HepG2 (cell line): ENCODE measurements at regions not wholly inside any gene's neighbourhood (a gene's known extent, or its start where the extent isn't known, plus 50 kb on each side); places are given as distances from the start of the nearest gene placed in this dataset.

Experiments used
- ATAC-seq: fragments of 200-7000 bp; cut with Tn5 transposase; 3 replicates; pipeline ENCODE4 v1.9.1; 2020; ENCODE audit warnings: mild to moderate bottlenecking, moderate library complexity
- BruUV-seq: library from RNA; stranded (reverse); fragments of 400-500 nt; replicated peaks from 2 replicates; lab custom pipeline; 2021; lab: Mats Ljungman, UMichigan
- CTCF ChIA-PET: fragments of 300-600 bp; formaldehyde crosslinking; extraction: SDS; loops from one replicate; lab custom pipeline; 2021; ENCODE audit warnings: low total read pairs, inconsistent platforms, low intra/inter-chr PET ratio; lab: Yijun Ruan, JAX
- POLR2A ChIA-PET: fragments of 350-600 bp; sonication (Branson Sonifier 250); formaldehyde crosslinking; loops from one replicate; lab custom pipeline; 2020; ENCODE audit warnings: antibody characterized with exemption, inconsistent platforms; lab: Yijun Ruan, JAX
- DNase-seq: peaks from one replicate; pipeline ENCODE4 v3.0.0-alpha.2; 2015; ENCODE audit warnings: low spot score
- FAIRE-seq: peaks from 3 replicates; lab custom pipeline; 2011; peaks lifted over from hg19 to GRCh38; lab: Jason Lieb, UNC
- H2AFZ ChIP-seq: one replicate; pipeline ENCODE4 v1.6.1; 2011; ENCODE audit warnings: low read length, inconsistent platforms
- H3K27ac ChIP-seq: fragments of 300-600 bp; 3 replicates; pipeline ENCODE4 v1.8.0; 2011; ENCODE audit warnings: mixed run types, mild to moderate bottlenecking, mixed read lengths, low read length, inconsistent platforms; ENCODE audit not compliant: insufficient read depth; ENCODE audit errors: extremely low read length
- H3K27me3 ChIP-seq, 2 experiments: fragments of 200-600 bp in 1 of 2; 2 replicates in 1 of 2; 3 replicates in 1 of 2; pipeline versions ENCODE4 v1.6.0 to v1.8.0; 2011; ENCODE audit warnings: low read length in 2 of 2, mild to moderate bottlenecking in 2 of 2, moderate library complexity in 2 of 2, inconsistent platforms in 1 of 2; ENCODE audit not compliant: insufficient read depth in 2 of 2, control insufficient read depth in 1 of 2
- H3K36me3 ChIP-seq, 2 experiments: fragments of 200-600 bp in 1 of 2; replicated peaks in 1 of 2; 2 replicates in 1 of 2; 3 replicates in 1 of 2; pipeline versions ENCODE4 v1.5.1 to v1.8.0; 2011; ENCODE audit warnings: low read length in 2 of 2, inconsistent platforms in 1 of 2; ENCODE audit not compliant: insufficient read depth in 2 of 2, control insufficient read depth in 1 of 2
- H3K4me1 ChIP-seq: 2 replicates; pipeline ENCODE4 v1.5.1; 2012; ENCODE audit warnings: low read length, inconsistent platforms; ENCODE audit not compliant: insufficient read depth
- H3K4me2 ChIP-seq: 2 replicates; pipeline ENCODE4 v1.6.0; 2011; ENCODE audit warnings: low read depth, low read length, inconsistent platforms
- H3K4me3 ChIP-seq, 3 experiments: fragments of 200-600 bp in 1 of 3; sonication (generic), shearing (Covaris generic) in 1 of 3; replicated peaks in 1 of 3; 2 replicates each; pipeline ENCODE4 v1.5.1; 2011 to 2016; ENCODE audit warnings: low read length in 3 of 3, inconsistent platforms in 2 of 3, low read depth in 2 of 3, mild to moderate bottlenecking in 2 of 3, control low read depth in 1 of 3, mixed read lengths in 1 of 3; ENCODE audit not compliant: insufficient read depth in 1 of 3
- H3K79me2 ChIP-seq: one replicate; pipeline ENCODE4 v1.6.1; 2011; ENCODE audit warnings: low read length, inconsistent platforms; ENCODE audit not compliant: insufficient read depth
- H3K9ac ChIP-seq: 2 replicates; pipeline ENCODE4 v1.6.0; 2011; ENCODE audit warnings: mild to moderate bottlenecking, low read depth, low read length, inconsistent platforms; ENCODE audit not compliant: insufficient read depth
- H3K9me3 ChIP-seq: 2 replicates; pipeline ENCODE4 v1.5.1; 2012; ENCODE audit warnings: mild to moderate bottlenecking, low read length
- H4K20me1 ChIP-seq: 2 replicates; pipeline ENCODE4 v1.6.0; 2011; ENCODE audit warnings: inconsistent platforms, mild to moderate bottlenecking, low read length, moderate library complexity; ENCODE audit not compliant: insufficient read depth
- BRCA1 ChIP-seq: sonication (generic); formaldehyde crosslinking; IDR thresholded peaks from 2 replicates; pipeline ENCODE4 v1.4.0; 2020; ENCODE audit warnings: missing genetic modification reagents
- CEBPB ChIP-seq: IDR thresholded peaks from 2 replicates; pipeline ENCODE4 v1.6.1; 2011; ENCODE audit warnings: low read depth, low read length, improper control_type of control experiment, borderline replicate concordance
- ESRRA ChIP-seq: sonication (generic); formaldehyde crosslinking; IDR thresholded peaks from 2 replicates; pipeline ENCODE4 v1.5.1; 2020; ENCODE audit warnings: mild to moderate bottlenecking, low read depth, missing genetic modification reagents
- NFKB2 ChIP-seq: sonication (generic); formaldehyde crosslinking; IDR thresholded peaks from 2 replicates; pipeline ENCODE4 v1.4.0; 2020; ENCODE audit warnings: missing genetic modification reagents, borderline replicate concordance
- SMYD3 ChIP-seq: sonication (generic); formaldehyde crosslinking; IDR thresholded peaks from 2 replicates; pipeline ENCODE4 v1.8.1; 2023; ENCODE audit warnings: mild to moderate bottlenecking, missing genetic modification reagents
- U2AF1 ChIP-seq: fragments of 200-400 bp; formaldehyde crosslinking; optimal IDR thresholded peaks from 2 replicates; pipeline ENCODE3; 2017; ENCODE audit warnings: mild to moderate bottlenecking, low read depth, low read length
- YEATS2 ChIP-seq: sonication (generic); formaldehyde crosslinking; IDR thresholded peaks from 2 replicates; pipeline ENCODE4 v1.4.0; 2020; ENCODE audit warnings: missing genetic modification reagents, borderline replicate concordance
- ZNF749 ChIP-seq: sonication (generic); formaldehyde crosslinking; IDR thresholded peaks from 2 replicates; pipeline ENCODE4 v1.8.0; 2022; ENCODE audit warnings: mild to moderate bottlenecking, missing genetic modification reagents, moderate library complexity, borderline replicate concordance
- ZNF777 ChIP-seq: sonication (generic); formaldehyde crosslinking; IDR thresholded peaks from 2 replicates; pipeline ENCODE4 v1.4.0; 2020; ENCODE audit warnings: missing genetic modification reagents
- WGBS: methylation state at CpG from one replicate; pipeline ENCODE4 v1.1.6; 2017; ENCODE audit warnings: low lambda C conversion rate; 5-methylcytosine and 5-hydroxymethylcytosine counted together
- in situ Hi-C: cut with HindIII; loops from 2 replicates; pipeline ENCODE4 v1.10.0; 2017; ENCODE audit warnings: low pct_unique_long_range_greater_than_20kb; ENCODE audit not compliant: extremely low pct_ligation_motif_present
- intact Hi-C: fragments of 100-400 bp; cut with micrococcal nuclease; formaldehyde crosslinking; loops from one replicate; pipeline ENCODE4 v1.10.0; 2022; ENCODE audit not compliant: unreplicated experiment
- TF ChIP-seq, protein P1 (sequence below): sonication (generic); formaldehyde crosslinking; IDR thresholded peaks from 2 replicates; pipeline ENCODE4 v1.4.0; 2020; ENCODE audit warnings: mild to moderate bottlenecking, missing genetic modification reagents, borderline replicate concordance
- TF ChIP-seq, protein P2 (sequence below): sonication (generic); formaldehyde crosslinking; IDR thresholded peaks from 2 replicates; pipeline ENCODE4 v1.5.0; 2020; ENCODE audit warnings: mild to moderate bottlenecking, missing genetic modification reagents, moderate library complexity
- TF ChIP-seq, protein P3 (sequence below): sonication (generic); formaldehyde crosslinking; IDR thresholded peaks from 2 replicates; pipeline ENCODE4 v1.5.0; 2020; ENCODE audit warnings: missing genetic modification reagents, mild to moderate bottlenecking, borderline replicate concordance
- TF ChIP-seq, protein P4 (sequence below): fragments of 450-650 bp; IDR thresholded peaks from 2 replicates; pipeline ENCODE4 v1.6.1; 2017

DNA sequence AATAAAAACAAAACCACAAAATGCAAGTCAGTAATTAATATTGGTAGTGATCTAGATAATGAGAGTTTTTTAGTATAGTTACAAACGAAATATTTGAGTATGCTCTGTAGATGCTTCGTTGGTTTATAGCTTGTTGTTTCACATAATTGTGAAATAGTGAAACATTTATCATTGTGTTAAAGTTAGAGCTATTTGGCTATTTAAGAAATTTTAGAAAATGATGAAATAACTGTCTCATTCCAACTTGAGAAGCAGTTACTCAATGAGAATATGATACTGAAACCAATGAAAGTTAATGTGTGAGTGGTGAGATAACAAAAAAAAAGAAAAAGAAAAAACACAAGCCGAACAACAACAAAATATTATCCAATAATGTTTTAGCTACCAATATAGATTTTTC is 475.6 kb upstream of the ZEB2 start:
- no peak for DNase-seq
- no peak overlapping the region for H3K4me2 ChIP-seq
- no peak overlapping the region for H3K4me3 ChIP-seq
- H2AFZ ChIP-seq = no peak overlapping the region
- H3K27ac ChIP-seq = no peak overlapping the region
- H3K9ac ChIP-seq = no peak overlapping the region
- intact Hi-C loops = no loop called here
- POLR2A ChIA-PET = no interaction called here
- TF ChIP-seq ZNF749 (no peak), CEBPB (peak; percentile 28; the same call in 1 of the 2 replicates)
- TF ChIP-seq, all 625 proteins: peak for 1
- H3K4me1 ChIP-seq = no peaks in the 10 kb centered on the region
- in situ Hi-C loops = no loop called here
- H3K79me2 ChIP-seq = no peaks in the 10 kb centered on the region
- CTCF ChIA-PET = no interaction called here
- WGBS = 8% methylated on average over 3 of the region's 3 CpGs
- H3K27me3 ChIP-seq = no peaks in the 10 kb centered on the region
- ATAC-seq (no peak), FAIRE-seq (no peak)
- H3K9me3 ChIP-seq = no peaks in the 10 kb centered on the region
- no peaks in the 10 kb centered on the region for H4K20me1 ChIP-seq
- H3K36me3 ChIP-seq = no peaks in the 10 kb centered on the region
- no TSS peak for BruUV-seq

DNA sequence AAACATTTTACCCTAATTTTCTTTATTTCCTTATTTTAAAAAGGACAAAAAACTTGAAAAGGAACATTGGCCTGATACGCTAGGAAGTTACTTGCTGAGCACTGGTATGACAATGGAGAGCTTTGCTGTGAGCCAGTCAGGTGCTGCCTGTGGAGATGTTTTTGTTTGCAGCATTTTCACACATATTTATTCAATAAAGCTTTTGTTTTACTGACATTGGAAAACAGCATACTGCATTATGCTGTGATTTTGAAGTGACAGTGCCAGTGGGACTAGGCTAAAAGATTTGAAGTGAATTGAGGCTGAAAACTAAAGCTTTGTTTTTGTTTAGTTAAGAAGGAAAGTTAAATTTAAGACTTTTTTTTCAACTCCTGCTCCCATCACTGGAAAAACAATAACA is 470.7 kb upstream of the ZEB2 start:
- POLR2A ChIA-PET = no interaction called here
- Histone ChIP-seq H2AFZ (no peak overlapping the region), H3K9me3 (no peaks in the 10 kb centered on the region), H3K4me1 (no peaks in the 10 kb centered on the region), H3K4me2 (no peak overlapping the region), H3K9ac (no peak overlapping the region), H3K4me3 (no peak overlapping the region), H3K36me3 (no peaks in the 10 kb centered on the region), H3K27me3 (no peaks in the 10 kb centered on the region), H3K79me2 (no peaks in the 10 kb centered on the region), H4K20me1 (no peaks in the 10 kb centered on the region), H3K27ac (no peak overlapping the region)
- in situ Hi-C loops (no loop called here), intact Hi-C loops (no loop called here)
- CTCF ChIA-PET = no interaction called here
- 2% methylated on average over 1 of the region's 1 CpG for WGBS
- no TSS peak for BruUV-seq
- ATAC-seq (no peak), FAIRE-seq (no peak), DNase-seq (no peak)
- TF ChIP-seq YEATS2 (no peak), ZNF777 (CRISPR knock-in tag) (no peak), BRCA1 (no peak), ESRRA (no peak), U2AF1 (no peak), NFKB2 (no peak), SMYD3 (CRISPR knock-in tag) (no peak)
- TF ChIP-seq, protein P1, sequence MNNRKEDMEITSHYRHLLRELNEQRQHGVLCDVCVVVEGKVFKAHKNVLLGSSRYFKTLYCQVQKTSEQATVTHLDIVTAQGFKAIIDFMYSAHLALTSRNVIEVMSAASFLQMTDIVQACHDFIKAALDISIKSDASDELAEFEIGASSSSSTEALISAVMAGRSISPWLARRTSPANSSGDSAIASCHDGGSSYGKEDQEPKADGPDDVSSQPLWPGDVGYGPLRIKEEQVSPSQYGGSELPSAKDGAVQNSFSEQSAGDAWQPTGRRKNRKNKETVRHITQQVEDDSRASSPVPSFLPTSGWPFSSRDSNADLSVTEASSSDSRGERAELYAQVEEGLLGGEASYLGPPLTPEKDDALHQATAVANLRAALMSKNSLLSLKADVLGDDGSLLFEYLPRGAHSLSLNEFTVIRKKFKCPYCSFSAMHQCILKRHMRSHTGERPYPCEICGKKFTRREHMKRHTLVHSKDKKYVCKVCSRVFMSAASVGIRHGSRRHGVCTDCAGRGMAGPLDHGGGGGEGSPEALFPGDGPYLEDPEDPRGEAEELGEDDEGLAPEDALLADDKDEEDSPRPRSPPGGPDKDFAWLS (CRISPR knock-in tag) = no peak
- TF ChIP-seq, protein P2, sequence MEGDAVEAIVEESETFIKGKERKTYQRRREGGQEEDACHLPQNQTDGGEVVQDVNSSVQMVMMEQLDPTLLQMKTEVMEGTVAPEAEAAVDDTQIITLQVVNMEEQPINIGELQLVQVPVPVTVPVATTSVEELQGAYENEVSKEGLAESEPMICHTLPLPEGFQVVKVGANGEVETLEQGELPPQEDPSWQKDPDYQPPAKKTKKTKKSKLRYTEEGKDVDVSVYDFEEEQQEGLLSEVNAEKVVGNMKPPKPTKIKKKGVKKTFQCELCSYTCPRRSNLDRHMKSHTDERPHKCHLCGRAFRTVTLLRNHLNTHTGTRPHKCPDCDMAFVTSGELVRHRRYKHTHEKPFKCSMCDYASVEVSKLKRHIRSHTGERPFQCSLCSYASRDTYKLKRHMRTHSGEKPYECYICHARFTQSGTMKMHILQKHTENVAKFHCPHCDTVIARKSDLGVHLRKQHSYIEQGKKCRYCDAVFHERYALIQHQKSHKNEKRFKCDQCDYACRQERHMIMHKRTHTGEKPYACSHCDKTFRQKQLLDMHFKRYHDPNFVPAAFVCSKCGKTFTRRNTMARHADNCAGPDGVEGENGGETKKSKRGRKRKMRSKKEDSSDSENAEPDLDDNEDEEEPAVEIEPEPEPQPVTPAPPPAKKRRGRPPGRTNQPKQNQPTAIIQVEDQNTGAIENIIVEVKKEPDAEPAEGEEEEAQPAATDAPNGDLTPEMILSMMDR (CRISPR knock-in tag) = no peak
- TF ChIP-seq, protein P3, sequence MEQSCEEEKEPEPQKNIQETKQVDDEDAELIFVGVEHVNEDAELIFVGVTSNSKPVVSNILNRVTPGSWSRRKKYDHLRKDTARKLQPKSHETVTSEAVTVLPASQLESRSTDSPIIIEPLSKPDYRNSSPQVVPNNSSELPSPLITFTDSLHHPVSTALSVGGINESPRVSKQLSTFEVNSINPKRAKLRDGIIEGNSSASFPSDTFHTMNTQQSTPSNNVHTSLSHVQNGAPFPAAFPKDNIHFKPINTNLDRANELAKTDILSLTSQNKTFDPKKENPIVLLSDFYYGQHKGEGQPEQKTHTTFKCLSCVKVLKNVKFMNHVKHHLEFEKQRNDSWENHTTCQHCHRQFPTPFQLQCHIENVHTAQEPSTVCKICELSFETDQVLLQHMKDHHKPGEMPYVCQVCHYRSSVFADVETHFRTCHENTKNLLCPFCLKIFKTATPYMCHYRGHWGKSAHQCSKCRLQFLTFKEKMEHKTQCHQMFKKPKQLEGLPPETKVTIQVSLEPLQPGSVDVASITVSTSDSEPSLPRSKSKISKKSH = no peak
- TF ChIP-seq, protein P4, sequence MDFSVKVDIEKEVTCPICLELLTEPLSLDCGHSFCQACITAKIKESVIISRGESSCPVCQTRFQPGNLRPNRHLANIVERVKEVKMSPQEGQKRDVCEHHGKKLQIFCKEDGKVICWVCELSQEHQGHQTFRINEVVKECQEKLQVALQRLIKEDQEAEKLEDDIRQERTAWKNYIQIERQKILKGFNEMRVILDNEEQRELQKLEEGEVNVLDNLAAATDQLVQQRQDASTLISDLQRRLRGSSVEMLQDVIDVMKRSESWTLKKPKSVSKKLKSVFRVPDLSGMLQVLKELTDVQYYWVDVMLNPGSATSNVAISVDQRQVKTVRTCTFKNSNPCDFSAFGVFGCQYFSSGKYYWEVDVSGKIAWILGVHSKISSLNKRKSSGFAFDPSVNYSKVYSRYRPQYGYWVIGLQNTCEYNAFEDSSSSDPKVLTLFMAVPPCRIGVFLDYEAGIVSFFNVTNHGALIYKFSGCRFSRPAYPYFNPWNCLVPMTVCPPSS = no peak
